ENCODE measurements at regions not wholly inside any gene's neighbourhood (a gene's known extent, or its start where the extent isn't known, plus 50 kb on each side); places are given as distances from the start of the nearest gene placed in this dataset.

GRCh38 chr11:113554526-113554925, 79.3 kb upstream of the DRD2 start:
- TF ChIP-seq CTCF (conservative IDR thresholded peaks at IDR 0.05; ENCODE audit: low read length) (no peak), EZH2phosphoT487 (IDR thresholded peaks at IDR 0.05; ENCODE audit: borderline replicate concordance) (no peak)

Measured in Loucy (cell line).